Astrocyte (in vitro differentiated cells and primary cell): ENCODE measurements at regions not wholly inside any gene's neighbourhood (a gene's known extent, or its start where the extent isn't known, plus 50 kb on each side); places are given as distances from the start of the nearest gene placed in this dataset.

Source experiments
- DNase-seq: peaks from one replicate; pipeline ENCODE4 v3.0.0-alpha.2; 2010; ENCODE audit warnings: low read depth
- FAIRE-seq: peaks from 2 replicates; lab custom pipeline; 2011; peaks lifted over from hg19 to GRCh38; lab: Jason Lieb, UNC
- H2AFZ ChIP-seq: 2 replicates; pipeline ENCODE4 v1.6.0; 2012; ENCODE audit warnings: low read depth, low read length, inconsistent platforms
- H3K27ac ChIP-seq: 2 replicates; pipeline ENCODE4 v1.5.1; 2011; ENCODE audit warnings: low read depth, low read length, inconsistent platforms
- H3K27me3 ChIP-seq: 2 replicates; pipeline ENCODE4 v1.6.0; 2011; ENCODE audit warnings: low read length, inconsistent platforms; ENCODE audit not compliant: insufficient read depth
- H3K36me3 ChIP-seq: 2 replicates; pipeline ENCODE4 v1.5.1; 2011; ENCODE audit warnings: low read length, inconsistent platforms; ENCODE audit not compliant: insufficient read depth
- H3K4me1 ChIP-seq: 2 replicates; pipeline ENCODE4 v1.5.1; 2011; ENCODE audit warnings: low read length, inconsistent platforms; ENCODE audit not compliant: insufficient read depth
- H3K4me2 ChIP-seq: 2 replicates; pipeline ENCODE4 v1.6.0; 2012; ENCODE audit warnings: low read length, inconsistent platforms
- H3K4me3 ChIP-seq: 2 replicates; pipeline ENCODE4 v1.5.1; 2011; ENCODE audit warnings: low read depth, mild to moderate bottlenecking, low read length, inconsistent platforms; ENCODE audit not compliant: insufficient read depth
- H3K79me2 ChIP-seq: 2 replicates; pipeline ENCODE4 v1.6.0; 2012; ENCODE audit warnings: mild to moderate bottlenecking, low read length, inconsistent platforms; ENCODE audit not compliant: insufficient read depth
- H3K9ac ChIP-seq: 2 replicates; pipeline ENCODE4 v1.6.0; 2012; ENCODE audit warnings: mild to moderate bottlenecking, low read length, inconsistent platforms
- H3K9me3 ChIP-seq: 2 replicates; pipeline ENCODE4 v1.5.1; 2012; ENCODE audit warnings: low read depth, mild to moderate bottlenecking, low read length, inconsistent platforms; ENCODE audit not compliant: insufficient read depth
- H4K20me1 ChIP-seq: 2 replicates; pipeline ENCODE4 v1.6.0; 2012; ENCODE audit warnings: low read length, inconsistent platforms; ENCODE audit not compliant: insufficient read depth
- H3K27ac Mint-ChIP-seq: one replicate; pipeline ENCODE4 v1.8.0; 2021; ENCODE audit warnings: mild to moderate bottlenecking, mixed read lengths; ENCODE audit not compliant: unreplicated experiment
- H3K27me3 Mint-ChIP-seq: one replicate; pipeline ENCODE4 v1.8.0; 2021; ENCODE audit warnings: low read depth, mixed read lengths; ENCODE audit not compliant: unreplicated experiment
- H3K36me3 Mint-ChIP-seq: one replicate; pipeline ENCODE4 v1.8.0; 2021; ENCODE audit warnings: low read depth, mixed read lengths; ENCODE audit not compliant: unreplicated experiment
- H3K4me1 Mint-ChIP-seq: one replicate; pipeline ENCODE4 v1.8.0; 2021; ENCODE audit warnings: low read depth, mixed read lengths; ENCODE audit not compliant: unreplicated experiment
- H3K4me3 Mint-ChIP-seq: one replicate; pipeline ENCODE4 v1.8.0; 2021; ENCODE audit warnings: mild to moderate bottlenecking, moderate library complexity, mixed read lengths; ENCODE audit not compliant: unreplicated experiment
- H3K9me3 Mint-ChIP-seq: one replicate; pipeline ENCODE4 v1.8.0; 2021; ENCODE audit warnings: mild to moderate bottlenecking, mixed read lengths; ENCODE audit not compliant: unreplicated experiment
- EZH2 ChIP-seq: IDR thresholded peaks from 2 replicates; pipeline ENCODE4 v1.6.1; 2012; ENCODE audit warnings: mild to moderate bottlenecking, low read length, inconsistent platforms; ENCODE audit not compliant: insufficient read depth
- TF ChIP-seq, protein P1 (sequence below): IDR thresholded peaks from 2 replicates; pipeline ENCODE4 v1.5.1; 2011; ENCODE audit warnings: low read depth, mild to moderate bottlenecking, inconsistent platforms, low read length, moderate library complexity; ENCODE audit not compliant: insufficient read depth

DNA sequence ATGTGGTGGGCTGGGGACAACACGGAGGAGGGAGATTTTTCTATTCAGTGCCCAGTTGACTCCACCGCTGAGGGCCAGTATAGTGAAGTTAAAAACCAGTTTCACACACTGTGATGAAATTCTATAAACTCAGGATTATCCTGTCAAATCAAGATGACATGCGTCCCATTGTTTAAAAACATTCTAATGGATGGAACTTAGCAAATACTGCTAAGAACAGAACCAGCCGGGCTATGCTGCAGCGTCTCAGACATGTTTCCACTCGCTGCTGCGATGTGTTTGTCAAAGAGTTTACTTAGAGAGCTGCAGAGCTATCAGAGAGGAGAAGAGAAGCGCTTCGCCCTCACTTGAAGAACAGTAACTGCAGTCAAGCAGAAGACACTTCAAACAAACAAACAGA is 212.6 kb upstream of the FOXQ1 start:
- DNase-seq (no peak), FAIRE-seq (no peak)
- H3K4me3 ChIP-seq, result no peak overlapping the region
- H3K4me2 ChIP-seq, result no peak overlapping the region
- H4K20me1 ChIP-seq, result no peaks in the 10 kb centered on the region
- H3K27me3 ChIP-seq, result peaks cover 21% of the 10 kb centered on the region
- H3K27ac ChIP-seq, result no peak overlapping the region
- peaks cover 7% of the 10 kb centered on the region for H3K4me1 Mint-ChIP-seq
- no peak overlapping the region for H2AFZ ChIP-seq
- no peak overlapping the region for H3K27ac Mint-ChIP-seq
- H3K9me3 ChIP-seq, result no peaks in the 10 kb centered on the region
- H3K27me3 Mint-ChIP-seq, result peaks cover 63% of the 10 kb centered on the region
- no peak overlapping the region for H3K9ac ChIP-seq
- H3K79me2 ChIP-seq, result no peaks in the 10 kb centered on the region
- no peak overlapping the region for H3K4me3 Mint-ChIP-seq
- no peaks in the 10 kb centered on the region for H3K36me3 ChIP-seq
- no peaks in the 10 kb centered on the region for H3K36me3 Mint-ChIP-seq
- H3K9me3 Mint-ChIP-seq, result peaks cover 7% of the 10 kb centered on the region
- no peaks in the 10 kb centered on the region for H3K4me1 ChIP-seq
- no peak for TF ChIP-seq EZH2
- TF ChIP-seq, protein P1, sequence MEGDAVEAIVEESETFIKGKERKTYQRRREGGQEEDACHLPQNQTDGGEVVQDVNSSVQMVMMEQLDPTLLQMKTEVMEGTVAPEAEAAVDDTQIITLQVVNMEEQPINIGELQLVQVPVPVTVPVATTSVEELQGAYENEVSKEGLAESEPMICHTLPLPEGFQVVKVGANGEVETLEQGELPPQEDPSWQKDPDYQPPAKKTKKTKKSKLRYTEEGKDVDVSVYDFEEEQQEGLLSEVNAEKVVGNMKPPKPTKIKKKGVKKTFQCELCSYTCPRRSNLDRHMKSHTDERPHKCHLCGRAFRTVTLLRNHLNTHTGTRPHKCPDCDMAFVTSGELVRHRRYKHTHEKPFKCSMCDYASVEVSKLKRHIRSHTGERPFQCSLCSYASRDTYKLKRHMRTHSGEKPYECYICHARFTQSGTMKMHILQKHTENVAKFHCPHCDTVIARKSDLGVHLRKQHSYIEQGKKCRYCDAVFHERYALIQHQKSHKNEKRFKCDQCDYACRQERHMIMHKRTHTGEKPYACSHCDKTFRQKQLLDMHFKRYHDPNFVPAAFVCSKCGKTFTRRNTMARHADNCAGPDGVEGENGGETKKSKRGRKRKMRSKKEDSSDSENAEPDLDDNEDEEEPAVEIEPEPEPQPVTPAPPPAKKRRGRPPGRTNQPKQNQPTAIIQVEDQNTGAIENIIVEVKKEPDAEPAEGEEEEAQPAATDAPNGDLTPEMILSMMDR, result no peak

GRCh38 chr6:1096967-1097765 is 214.7 kb upstream of the FOXQ1 start:
- DNase-seq, result no peak

More at GRCh38 chr6:1096967-1097765, 214.7 kb upstream of the FOXQ1 start:
- TF ChIP-seq, protein P1, result no peak
- TF ChIP-seq EZH2, result no peak
- Histone ChIP-seq H3K4me2 (no peak overlapping the region), H3K4me1 (no peaks in the 10 kb centered on the region), H3K4me3 (no peak overlapping the region), H4K20me1 (no peaks in the 10 kb centered on the region), H3K9ac (no peak overlapping the region), H3K36me3 (no peaks in the 10 kb centered on the region), H2AFZ (no peak overlapping the region), H3K27me3 (peaks cover 10% of the 10 kb centered on the region), H3K79me2 (no peaks in the 10 kb centered on the region), H3K27ac (no peak overlapping the region), H3K9me3 (no peaks in the 10 kb centered on the region)
- H3K27ac Mint-ChIP-seq, result no peak overlapping the region
- FAIRE-seq, result no peak
- H3K9me3 Mint-ChIP-seq, result peaks cover 7% of the 10 kb centered on the region
- H3K4me3 Mint-ChIP-seq, result no peak overlapping the region
- peaks cover 42% of the 10 kb centered on the region for H3K27me3 Mint-ChIP-seq
- no peaks in the 10 kb centered on the region for H3K36me3 Mint-ChIP-seq
- peaks cover 9% of the 10 kb centered on the region for H3K4me1 Mint-ChIP-seq
